Medulla oblongata (tissue), 1 donor: ENCODE measurements at regions not wholly inside any gene's neighbourhood (a gene's known extent, or its start where the extent isn't known, plus 50 kb on each side); places are given as distances from the start of the nearest gene placed in this dataset.
"Not testable (repeated sequence)": the region's sequence is repeated elsewhere in the genome, so short reads cannot be mapped to it uniquely, and the experiment has no call there.

Source experiments
- DNase-seq: peaks from one replicate; pipeline ENCODE4 v3.0.0-alpha.2; 2015; ENCODE audit errors: extremely low spot score

- no peak for DNase-seq
Observed at GRCh38 chr3:181267312-181267711, 277.8 kb upstream of the DNAJC19 start.

GRCh38 chr3:181265750-181266333 is 276.3 kb upstream of the DNAJC19 start:
- peak; percentile 46 for DNase-seq

- DNase-seq: no peak
Observed at GRCh38 chr3:181264486-181264885, 274.9 kb upstream of the DNAJC19 start.

- DNase-seq: no peak
Observed at GRCh38 chr3:181253796-181254195, 264.3 kb upstream of the DNAJC19 start.

GRCh38 chr3:181252631-181253030 is 263.1 kb upstream of the DNAJC19 start:
- DNase-seq: no peak

GRCh38 chr3:181250714-181251113 is 261.2 kb upstream of the DNAJC19 start:
- no peak for DNase-seq

- no peak for DNase-seq
Observed at GRCh38 chr3:181239441-181239840, 249.9 kb upstream of the DNAJC19 start.

GRCh38 chr3:181230258-181230657 is 240.7 kb upstream of the DNAJC19 start:
- DNase-seq: no peak

GRCh38 chr3:181213347-181213746 is 223.8 kb upstream of the DNAJC19 start:
- DNase-seq: no peak

GRCh38 chr3:181212271-181212670 is 222.7 kb upstream of the DNAJC19 start:
- DNase-seq: no peak

- DNase-seq: peak; percentile 59
Observed at GRCh38 chr3:181210275-181210674, 220.7 kb upstream of the DNAJC19 start.

GRCh38 chr3:181189556-181189955 is 200.0 kb upstream of the DNAJC19 start:
- DNase-seq: no peak

GRCh38 chr3:181183764-181184163 is 194.2 kb upstream of the DNAJC19 start:
- peak; percentile 22 for DNase-seq

- DNase-seq: not testable (repeated sequence)
Observed at GRCh38 chr3:181183057-181183456, 193.5 kb upstream of the DNAJC19 start.

- no peak for DNase-seq
Observed at GRCh38 chr3:181178991-181179390, 189.5 kb upstream of the DNAJC19 start.

GRCh38 chr3:181176601-181177000 is 187.1 kb upstream of the DNAJC19 start:
- peak; percentile 90 for DNase-seq

- DNase-seq: peak; percentile 48
Observed at GRCh38 chr3:181174676-181175233, 185.2 kb upstream of the DNAJC19 start.

- no peak for DNase-seq
Observed at GRCh38 chr3:181174022-181174421, 184.5 kb upstream of the DNAJC19 start.

- no peak for DNase-seq
Observed at GRCh38 chr3:181173227-181173626, 183.7 kb upstream of the DNAJC19 start.

- no peak for DNase-seq
Observed at GRCh38 chr3:181134873-181135272, 145.3 kb upstream of the DNAJC19 start.

- no peak for DNase-seq
Observed at GRCh38 chr3:181133832-181134231, 144.3 kb upstream of the DNAJC19 start.

GRCh38 chr3:181105646-181106045 is 116.1 kb upstream of the DNAJC19 start:
- DNase-seq: no peak

GRCh38 chr3:181103605-181104004 is 114.1 kb upstream of the DNAJC19 start:
- DNase-seq: no peak

- no peak for DNase-seq
Observed at GRCh38 chr3:181086011-181086410, 96.5 kb upstream of the DNAJC19 start.
